ENCODE measurements at regions not wholly inside any gene's neighbourhood (a gene's known extent, or its start where the extent isn't known, plus 50 kb on each side); places are given as distances from the start of the nearest gene placed in this dataset.
"Not testable (repeated sequence)": the region's sequence is repeated elsewhere in the genome, so short reads cannot be mapped to it uniquely, and the experiment has no call there.

GRCh38 chr6:14776307-14776706, 469.6 kb upstream of the JARID2 start:
- H3K27ac ChIP-seq: no peak overlapping the region
- no peak overlapping the region for H3K4me3 ChIP-seq
- H3K9me3 ChIP-seq: no peaks in the 10 kb centered on the region
- no peak for TF ChIP-seq POLR2A (IDR thresholded peaks at IDR 0.05)
- TF ChIP-seq, protein P1, sequence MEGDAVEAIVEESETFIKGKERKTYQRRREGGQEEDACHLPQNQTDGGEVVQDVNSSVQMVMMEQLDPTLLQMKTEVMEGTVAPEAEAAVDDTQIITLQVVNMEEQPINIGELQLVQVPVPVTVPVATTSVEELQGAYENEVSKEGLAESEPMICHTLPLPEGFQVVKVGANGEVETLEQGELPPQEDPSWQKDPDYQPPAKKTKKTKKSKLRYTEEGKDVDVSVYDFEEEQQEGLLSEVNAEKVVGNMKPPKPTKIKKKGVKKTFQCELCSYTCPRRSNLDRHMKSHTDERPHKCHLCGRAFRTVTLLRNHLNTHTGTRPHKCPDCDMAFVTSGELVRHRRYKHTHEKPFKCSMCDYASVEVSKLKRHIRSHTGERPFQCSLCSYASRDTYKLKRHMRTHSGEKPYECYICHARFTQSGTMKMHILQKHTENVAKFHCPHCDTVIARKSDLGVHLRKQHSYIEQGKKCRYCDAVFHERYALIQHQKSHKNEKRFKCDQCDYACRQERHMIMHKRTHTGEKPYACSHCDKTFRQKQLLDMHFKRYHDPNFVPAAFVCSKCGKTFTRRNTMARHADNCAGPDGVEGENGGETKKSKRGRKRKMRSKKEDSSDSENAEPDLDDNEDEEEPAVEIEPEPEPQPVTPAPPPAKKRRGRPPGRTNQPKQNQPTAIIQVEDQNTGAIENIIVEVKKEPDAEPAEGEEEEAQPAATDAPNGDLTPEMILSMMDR (IDR thresholded peaks at IDR 0.05): no peak
- H3K27me3 ChIP-seq: no peaks in the 10 kb centered on the region
- DNase-seq (no peak), ATAC-seq (no peak)
- no peaks in the 10 kb centered on the region for H3K36me3 ChIP-seq (replicated peaks in 1 of 2; ENCODE audit: insufficient read depth in 1 of 2, low read depth in 2 of 2)
- intact Hi-C loops (cut with DNase I): no loop called here
- no peaks in the 10 kb centered on the region for H3K4me1 ChIP-seq
- WGBS, 2 donors: 40 to 68% methylated on average over 3 of the region's 3 CpGs

- no peak for DNase-seq
- Histone ChIP-seq H3K4me3 (no peak overlapping the region), H3K36me3 (replicated peaks in 1 of 2; ENCODE audit: insufficient read depth in 1 of 2, low read depth in 2 of 2) (no peaks in the 10 kb centered on the region), H3K27me3 (no peaks in the 10 kb centered on the region), H3K9me3 (no peaks in the 10 kb centered on the region), H3K27ac (no peak overlapping the region), H3K4me1 (no peaks in the 10 kb centered on the region)
- WGBS, 2 donors: 57 to 65% methylated on average over 12 of the region's 12 CpGs
- TF ChIP-seq, protein P1 (IDR thresholded peaks at IDR 0.05): no peak
- no peak for TF ChIP-seq POLR2A (IDR thresholded peaks at IDR 0.05)
- ATAC-seq: no peak
- intact Hi-C loops (cut with DNase I): no loop called here
Measured at GRCh38 chr6:14781772-14782525, 463.9 kb upstream of the JARID2 start.

DNA sequence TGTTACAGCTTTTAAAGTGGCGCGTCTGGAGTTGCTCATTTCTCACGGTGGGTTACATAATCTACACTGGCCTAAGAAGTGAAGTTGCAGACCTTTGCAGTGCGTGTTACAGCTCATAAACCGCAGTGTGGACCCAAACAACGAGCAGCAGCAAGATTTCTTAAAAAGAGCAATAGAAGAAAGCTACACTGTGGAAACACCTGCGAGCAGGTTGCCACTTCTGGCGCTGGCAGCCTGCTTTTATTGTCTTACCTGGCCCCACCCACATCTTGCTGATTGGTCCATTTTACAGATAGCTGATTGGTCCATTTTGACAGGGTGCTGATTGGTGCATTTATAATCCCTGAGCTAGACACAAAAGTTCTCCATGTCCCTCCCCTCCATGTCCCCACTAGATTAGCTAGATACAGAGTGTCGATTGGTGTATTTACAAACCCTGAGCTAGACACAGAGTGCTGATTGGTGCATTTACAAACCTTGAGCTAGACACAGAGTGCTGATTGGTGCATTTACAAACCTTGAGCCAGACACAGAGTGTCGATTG, 462.9 kb upstream of the JARID2 start:
- ATAC-seq; H3K4me1 ChIP-seq; H3K27me3 ChIP-seq; H3K27ac ChIP-seq; H3K36me3 ChIP-seq (replicated peaks in 1 of 2; ENCODE audit: insufficient read depth in 1 of 2, low read depth in 2 of 2); H3K9me3 ChIP-seq; DNase-seq; intact Hi-C loops (cut with DNase I); H3K4me3 ChIP-seq: not testable (repeated sequence)
- WGBS, 2 donors: 90 to 91% methylated on average over 9 to 10 of the region's 10 CpGs

DNA sequence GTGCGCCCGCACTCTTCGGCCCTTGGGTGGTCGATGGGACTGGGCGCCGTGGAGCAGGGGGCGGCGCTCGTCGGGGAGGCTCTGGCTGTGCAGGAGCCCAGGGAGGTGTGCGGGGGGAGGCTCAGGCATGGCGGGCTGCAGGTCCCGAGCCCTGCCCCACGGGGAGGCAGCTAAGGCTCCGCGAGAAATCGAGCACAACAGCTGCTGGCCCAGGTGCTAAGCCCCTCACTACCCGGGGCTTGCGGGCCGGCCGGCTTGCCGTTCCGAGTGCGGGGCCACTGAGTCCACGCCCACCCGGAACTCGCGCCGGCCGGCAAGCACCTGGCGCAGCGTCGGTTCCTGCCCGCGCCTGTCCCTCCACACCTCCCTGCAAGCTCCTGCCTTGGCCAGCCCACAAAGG, 462.3 kb upstream of the JARID2 start:
- Histone ChIP-seq H3K36me3 (replicated peaks in 1 of 2; ENCODE audit: insufficient read depth in 1 of 2, low read depth in 2 of 2) (no peaks in the 10 kb centered on the region), H3K27ac (no peak overlapping the region), H3K4me1 (no peaks in the 10 kb centered on the region), H3K4me3 (no peak overlapping the region), H3K9me3 (no peaks in the 10 kb centered on the region), H3K27me3 (no peaks in the 10 kb centered on the region)
- 87 to 93% methylated on average over 6 to 8 of the region's 35 CpGs for WGBS, 2 donors
- ATAC-seq (no peak), DNase-seq (no peak)
- no peak for TF ChIP-seq POLR2A (IDR thresholded peaks at IDR 0.05)
- TF ChIP-seq, protein P1 (IDR thresholded peaks at IDR 0.05): no peak
- intact Hi-C loops (cut with DNase I): no loop called here

DNA sequence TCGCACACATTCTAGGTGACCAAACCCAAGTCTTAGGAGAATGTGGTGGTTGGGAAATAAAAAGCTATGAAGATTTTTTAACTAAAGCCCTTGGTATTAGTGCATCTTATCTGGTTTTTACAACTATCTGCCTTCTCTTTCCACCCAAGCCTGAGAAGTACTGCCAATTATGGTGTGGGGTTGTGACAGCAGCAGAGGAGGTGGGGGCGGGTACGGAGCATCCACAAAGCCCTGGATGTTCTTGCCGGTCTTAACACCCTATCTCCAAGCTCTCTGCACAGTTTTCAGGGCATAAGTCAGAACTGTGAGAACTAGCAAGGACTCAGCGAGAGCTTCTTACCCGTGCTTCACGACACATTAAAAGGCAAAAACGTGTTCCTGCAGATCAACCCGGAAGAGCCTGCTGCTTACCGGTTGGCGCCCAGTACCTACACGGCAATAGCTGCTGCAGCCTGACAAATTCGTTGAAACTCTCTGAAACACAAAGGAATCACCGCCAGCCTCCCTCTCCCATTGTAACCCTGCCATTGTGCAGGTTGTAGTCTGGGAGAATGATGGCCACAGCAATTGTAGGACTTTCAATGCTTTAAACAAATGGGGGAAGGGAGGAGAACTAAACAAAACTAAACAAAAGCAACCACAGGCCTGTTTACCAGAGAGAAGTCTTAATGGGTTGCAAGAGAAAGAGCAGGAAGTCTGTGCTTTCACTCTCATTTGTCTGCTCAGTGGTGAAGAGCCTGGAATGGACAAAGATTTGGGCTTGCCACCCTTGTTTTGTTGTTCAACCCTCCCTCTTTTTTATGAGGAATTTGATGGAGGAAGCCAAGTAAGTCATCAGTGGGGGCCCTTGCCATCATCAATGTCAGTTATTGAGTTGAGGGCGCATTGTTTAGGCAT, 461.0 kb upstream of the JARID2 start:
- TF ChIP-seq, protein P1 (IDR thresholded peaks at IDR 0.05): no peak
- TF ChIP-seq POLR2A (IDR thresholded peaks at IDR 0.05): no peak
- ATAC-seq: no peak

More for the DNA sequence above, 461.0 kb upstream of the JARID2 start:
- Histone ChIP-seq H3K27me3 (no peaks in the 10 kb centered on the region), H3K36me3 (replicated peaks in 1 of 2; ENCODE audit: insufficient read depth in 1 of 2, low read depth in 2 of 2) (no peaks in the 10 kb centered on the region), H3K4me3 (no peak overlapping the region), H3K4me1 (no peaks in the 10 kb centered on the region), H3K9me3 (no peaks in the 10 kb centered on the region), H3K27ac (no peak overlapping the region)
- intact Hi-C loops (cut with DNase I): no loop called here
- no peak for DNase-seq
- WGBS, 2 donors: 46 to 59% methylated on average over 15 of the region's 15 CpGs

All from body of pancreas (tissue), 4 donors.